ENCODE measurements at regions not wholly inside any gene's neighbourhood (a gene's known extent, or its start where the extent isn't known, plus 50 kb on each side); places are given as distances from the start of the nearest gene placed in this dataset.

- no peak for ATAC-seq
- TF ChIP-seq POU6F1 (CRISPR knock-in tag; IDR thresholded peaks at IDR 0.05; ENCODE audit: borderline replicate concordance, low read depth), result no peak
- TF ChIP-seq OSR1 (CRISPR knock-in tag; IDR thresholded peaks at IDR 0.05), result no peak
- TF ChIP-seq BACH2 (CRISPR knock-in tag; IDR thresholded peaks at IDR 0.05; ENCODE audit: borderline replicate concordance), result no peak
- no peak for TF ChIP-seq ZFP3 (CRISPR knock-in tag; IDR thresholded peaks at IDR 0.05)
- no peak for TF ChIP-seq GLIS3 (CRISPR knock-in tag; IDR thresholded peaks at IDR 0.05)
- TF ChIP-seq ZC3H10 (CRISPR knock-in tag; IDR thresholded peaks at IDR 0.05), result no peak
- TF ChIP-seq PATZ1 (CRISPR knock-in tag; IDR thresholded peaks at IDR 0.05; ENCODE audit: borderline replicate concordance), result no peak
- no peak for TF ChIP-seq TSHZ2 (CRISPR knock-in tag; IDR thresholded peaks at IDR 0.05)
- TF ChIP-seq CSRNP3 (CRISPR knock-in tag; IDR thresholded peaks at IDR 0.05), result no peak
- TF ChIP-seq PPARA (CRISPR knock-in tag; IDR thresholded peaks at IDR 0.05; ENCODE audit: borderline replicate concordance), result no peak
- TF ChIP-seq ARNTL (CRISPR knock-in tag; IDR thresholded peaks at IDR 0.05; ENCODE audit: borderline replicate concordance, low read depth), result no peak
- no peak for TF ChIP-seq ZNF70 (CRISPR knock-in tag; IDR thresholded peaks at IDR 0.05)
- no peak for TF ChIP-seq ZNF565 (CRISPR knock-in tag; conservative IDR thresholded peaks at IDR 0.05; ENCODE audit: low read depth)
- TF ChIP-seq TOX (CRISPR knock-in tag; IDR thresholded peaks at IDR 0.05; ENCODE audit: borderline replicate concordance), result no peak
Measured at GRCh38 chr2:187684174-187684573, 129.9 kb upstream of the TFPI start.

- ATAC-seq, result no peak
- TF ChIP-seq PATZ1 (CRISPR knock-in tag; IDR thresholded peaks at IDR 0.05; ENCODE audit: borderline replicate concordance) (no peak), POU6F1 (CRISPR knock-in tag; IDR thresholded peaks at IDR 0.05; ENCODE audit: borderline replicate concordance, low read depth) (no peak), TCF4 (CRISPR knock-in tag; IDR thresholded peaks at IDR 0.05; ENCODE audit: borderline replicate concordance) (no peak), ARNTL (CRISPR knock-in tag; IDR thresholded peaks at IDR 0.05; ENCODE audit: borderline replicate concordance, low read depth) (no peak), BACH2 (CRISPR knock-in tag; IDR thresholded peaks at IDR 0.05; ENCODE audit: borderline replicate concordance) (no peak), TSHZ2 (CRISPR knock-in tag; IDR thresholded peaks at IDR 0.05) (no peak), PPARA (CRISPR knock-in tag; IDR thresholded peaks at IDR 0.05; ENCODE audit: borderline replicate concordance) (no peak), ZNF565 (CRISPR knock-in tag; conservative IDR thresholded peaks at IDR 0.05; ENCODE audit: low read depth) (no peak), TOX (CRISPR knock-in tag; IDR thresholded peaks at IDR 0.05; ENCODE audit: borderline replicate concordance) (no peak), ZC3H10 (CRISPR knock-in tag; IDR thresholded peaks at IDR 0.05) (no peak), ESRRG (CRISPR knock-in tag; IDR thresholded peaks at IDR 0.05) (no peak), ZNF70 (CRISPR knock-in tag; IDR thresholded peaks at IDR 0.05) (no peak)
Measured at GRCh38 chr2:187686416-187687024, 132.3 kb upstream of the TFPI start.

Data from SK-N-SH treated with all-trans-retinoic acid at 6 μM for 48 hours (cell line).